B cell (primary cell): ENCODE measurements at regions not wholly inside any gene's neighbourhood (a gene's known extent, or its start where the extent isn't known, plus 50 kb on each side); places are given as distances from the start of the nearest gene placed in this dataset.

Experiments
- CTCF ChIP-seq: fragments of 200-600 bp; IDR thresholded peaks from one replicate; pipeline ENCODE4 v1.8.0; 2022; ENCODE audit warnings: antibody characterized with exemption, mild to moderate bottlenecking
- EZH2 ChIP-seq: IDR thresholded peaks from 2 replicates; pipeline ENCODE4 v1.6.1; 2012; ENCODE audit warnings: borderline replicate concordance, low read depth, mild to moderate bottlenecking, moderate library complexity, low read length; ENCODE audit not compliant: insufficient read depth, poor library complexity, severe bottlenecking

DNA sequence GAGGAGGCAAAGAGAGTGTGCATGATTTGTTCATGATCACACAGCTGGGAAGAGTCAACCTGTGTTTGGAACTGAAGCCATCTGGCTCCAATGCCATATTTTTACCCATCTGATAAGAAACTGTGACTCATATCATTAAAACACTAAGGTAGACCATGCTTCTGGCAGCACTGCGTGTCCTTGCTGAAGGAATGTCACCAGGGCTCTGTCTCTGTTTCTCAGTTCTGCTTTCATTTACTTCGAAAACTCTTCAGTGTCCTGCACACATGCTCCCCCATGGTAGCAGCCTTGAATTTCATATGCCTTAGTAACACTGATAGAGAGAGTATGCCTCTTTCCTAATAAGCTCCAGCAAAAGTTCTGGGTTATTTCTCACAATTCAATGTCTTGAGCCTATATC is 830.4 kb downstream of the DCDC2C start:
- TF ChIP-seq CTCF, result no peak
- no peak for TF ChIP-seq EZH2
